ENCODE measurements at regions not wholly inside any gene's neighbourhood (a gene's known extent, or its start where the extent isn't known, plus 50 kb on each side); places are given as distances from the start of the nearest gene placed in this dataset.

DNA sequence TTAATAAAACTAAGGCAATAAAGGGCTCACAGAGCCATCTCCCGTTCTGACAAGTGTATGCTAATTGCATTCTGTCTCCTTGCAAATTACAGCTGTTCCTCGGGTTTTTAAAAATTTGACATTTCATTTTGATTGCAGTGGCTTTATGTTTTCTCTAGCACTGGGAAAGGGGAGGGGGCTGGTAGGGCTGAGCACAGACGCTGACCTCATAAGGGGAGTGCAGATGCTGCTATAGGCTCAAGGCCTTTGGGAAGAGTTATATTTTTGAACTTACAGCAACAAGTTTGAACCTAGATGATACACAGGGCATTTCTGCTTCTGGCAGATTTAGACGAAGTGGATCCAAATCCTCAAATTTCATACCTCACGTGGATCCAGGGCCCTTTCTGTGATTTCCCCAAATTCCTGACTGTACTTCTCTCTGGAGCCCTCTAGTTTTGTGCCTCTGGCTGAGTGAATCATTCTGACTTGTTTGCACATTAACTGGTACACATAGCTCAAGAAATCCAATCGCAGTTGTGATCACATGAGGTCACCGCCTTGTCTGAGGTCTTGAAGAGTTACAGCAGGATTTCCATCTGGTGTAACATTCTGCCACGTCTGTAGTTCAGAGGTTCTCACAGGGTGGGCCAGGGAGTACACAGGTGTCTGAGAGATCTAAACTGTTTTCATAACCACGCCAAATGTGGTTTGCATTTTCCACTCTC, 230.3 kb downstream of the C1orf94 start:
- Histone ChIP-seq H3K36me3 (no peaks in the 10 kb centered on the region), H3K9me3 (peaks cover 0 to 17% (median 0%) of the 10 kb centered on the region in 11 donors), H3K27ac (no peak overlapping the region), H3K4me3 (no peak overlapping the region), H3K27me3 (peaks cover 0 to 6% (median 0%) of the 10 kb centered on the region in 7 donors), H3K4me1 (no peaks in the 10 kb centered on the region)
- intact Hi-C loops (cut with DNase I): no loop called here
- DNase-seq (no peak), ATAC-seq (no peak)
- WGBS, 2 donors: 61 to 62% methylated on average over 9 of the region's 9 CpGs
- TF ChIP-seq, protein P1, sequence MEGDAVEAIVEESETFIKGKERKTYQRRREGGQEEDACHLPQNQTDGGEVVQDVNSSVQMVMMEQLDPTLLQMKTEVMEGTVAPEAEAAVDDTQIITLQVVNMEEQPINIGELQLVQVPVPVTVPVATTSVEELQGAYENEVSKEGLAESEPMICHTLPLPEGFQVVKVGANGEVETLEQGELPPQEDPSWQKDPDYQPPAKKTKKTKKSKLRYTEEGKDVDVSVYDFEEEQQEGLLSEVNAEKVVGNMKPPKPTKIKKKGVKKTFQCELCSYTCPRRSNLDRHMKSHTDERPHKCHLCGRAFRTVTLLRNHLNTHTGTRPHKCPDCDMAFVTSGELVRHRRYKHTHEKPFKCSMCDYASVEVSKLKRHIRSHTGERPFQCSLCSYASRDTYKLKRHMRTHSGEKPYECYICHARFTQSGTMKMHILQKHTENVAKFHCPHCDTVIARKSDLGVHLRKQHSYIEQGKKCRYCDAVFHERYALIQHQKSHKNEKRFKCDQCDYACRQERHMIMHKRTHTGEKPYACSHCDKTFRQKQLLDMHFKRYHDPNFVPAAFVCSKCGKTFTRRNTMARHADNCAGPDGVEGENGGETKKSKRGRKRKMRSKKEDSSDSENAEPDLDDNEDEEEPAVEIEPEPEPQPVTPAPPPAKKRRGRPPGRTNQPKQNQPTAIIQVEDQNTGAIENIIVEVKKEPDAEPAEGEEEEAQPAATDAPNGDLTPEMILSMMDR (IDR thresholded peaks at IDR 0.05): no peak

DNA sequence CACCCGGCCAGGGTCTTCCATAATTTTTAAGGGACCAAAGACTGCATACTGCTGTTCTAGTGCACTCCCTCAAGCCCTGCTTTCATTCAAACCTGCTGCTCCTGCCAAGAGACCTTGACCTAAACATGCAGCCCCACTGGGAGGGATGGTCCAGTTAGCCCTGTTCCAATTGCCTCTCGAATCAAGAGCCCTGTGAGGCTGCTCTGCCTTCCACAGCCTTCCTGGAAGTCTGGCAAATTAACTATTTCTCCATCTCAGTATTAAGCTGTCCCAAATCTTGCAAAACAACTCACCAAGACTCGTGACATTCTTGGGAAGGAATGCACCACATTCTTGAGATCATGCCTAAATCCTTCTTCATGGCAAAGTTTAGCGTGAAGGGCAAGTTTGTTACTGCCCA, 231.3 kb downstream of the C1orf94 start:
- no peak for DNase-seq
- 63 to 70% methylated on average over 4 of the region's 4 CpGs for WGBS, 2 donors
- Histone ChIP-seq H3K27ac (no peak overlapping the region), H3K36me3 (no peaks in the 10 kb centered on the region), H3K27me3 (peaks cover 0 to 10% (median 0%) of the 10 kb centered on the region in 7 donors), H3K4me3 (no peak overlapping the region), H3K4me1 (no peaks in the 10 kb centered on the region), H3K9me3 (peaks cover 0 to 11% (median 0%) of the 10 kb centered on the region in 11 donors)
- intact Hi-C loops (cut with DNase I): no loop called here
- ATAC-seq: no peak
- TF ChIP-seq, protein P1 (IDR thresholded peaks at IDR 0.05): no peak

DNA sequence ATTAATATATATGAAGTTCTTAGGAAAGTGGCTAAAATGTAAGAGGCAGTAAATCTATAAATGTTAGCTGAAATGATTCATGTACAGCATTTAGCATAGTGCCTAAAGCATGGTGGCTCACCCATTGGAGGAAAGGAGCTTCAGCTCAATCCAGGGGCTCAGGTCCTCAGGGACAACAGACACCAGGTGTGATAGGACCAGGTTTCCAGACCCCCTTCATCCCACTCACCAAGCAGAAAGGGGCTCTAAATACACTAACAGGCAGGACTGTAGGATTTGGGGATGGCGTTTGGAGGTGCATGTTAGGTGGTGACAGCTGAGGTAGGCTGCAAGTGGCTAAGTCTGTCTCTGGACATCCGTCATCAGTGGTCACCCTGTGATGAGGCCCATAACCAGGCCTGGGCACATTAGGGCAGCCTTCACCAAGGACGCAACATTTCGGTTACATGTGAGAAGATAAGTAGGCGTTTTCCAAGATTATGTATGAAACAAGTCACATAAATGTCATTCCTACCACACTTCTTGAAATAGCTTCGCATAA, 233.1 kb downstream of the C1orf94 start:
- DNase-seq (no peak), ATAC-seq (no peak)
- Histone ChIP-seq H3K4me1 (no peaks in the 10 kb centered on the region), H3K36me3 (no peaks in the 10 kb centered on the region), H3K4me3 (no peak overlapping the region), H3K9me3 (no peaks in the 10 kb centered on the region), H3K27ac (no peak overlapping the region), H3K27me3 (peaks cover 0 to 12% (median 0%) of the 10 kb centered on the region in 7 donors)
- intact Hi-C loops (cut with DNase I): no loop called here
- TF ChIP-seq, protein P1 (IDR thresholded peaks at IDR 0.05): no peak
- WGBS, 2 donors: 82% methylated on average over 6 of the region's 6 CpGs

DNA sequence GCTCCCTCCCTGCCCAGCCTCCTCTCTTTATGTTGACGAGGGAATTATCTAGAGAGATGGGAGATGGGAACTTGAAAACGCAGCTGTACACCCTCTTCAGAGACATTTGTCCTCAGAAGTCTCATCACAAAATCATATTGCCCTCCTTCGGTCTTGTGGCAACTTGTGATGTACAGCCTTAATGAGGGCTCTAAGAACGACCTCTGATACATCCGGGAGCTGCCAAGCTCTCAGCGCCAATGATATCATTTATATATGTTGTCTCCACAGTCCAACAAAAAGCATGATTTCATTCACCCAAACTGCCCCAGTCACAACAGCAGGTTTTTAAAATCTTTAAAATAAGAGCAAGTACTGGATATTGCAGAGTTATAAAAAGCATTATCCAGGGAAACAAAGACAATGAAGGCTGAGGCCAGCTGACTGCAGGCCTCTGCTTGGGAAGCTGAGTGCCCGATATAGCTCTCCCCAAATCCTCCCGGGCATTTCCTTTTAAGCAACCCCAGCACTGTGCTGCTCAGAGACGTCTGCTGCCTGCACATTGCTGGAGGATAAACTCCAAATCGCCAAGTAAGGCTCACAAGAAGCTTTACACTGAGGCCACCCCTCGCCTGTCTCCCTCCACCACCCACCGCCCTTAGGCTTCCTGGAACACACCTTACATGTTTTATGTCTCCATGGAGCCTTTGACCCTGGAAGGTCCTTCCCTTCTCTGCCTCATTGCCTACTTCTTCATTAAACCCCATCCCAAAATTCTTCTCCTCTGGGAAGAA, 236.1 kb downstream of the C1orf94 start:
- DNase-seq (no peak), ATAC-seq (no peak)
- no peaks in the 10 kb centered on the region for H3K9me3 ChIP-seq
- H3K36me3 ChIP-seq: no peaks in the 10 kb centered on the region
- H3K4me3 ChIP-seq: no peak overlapping the region
- peaks cover 0 to 27% (median 11%) of the 10 kb centered on the region in 7 donors for H3K27me3 ChIP-seq
- WGBS, 2 donors: 52 to 59% methylated on average over 12 of the region's 12 CpGs
- TF ChIP-seq, protein P1 (IDR thresholded peaks at IDR 0.05): no peak
- H3K27ac ChIP-seq: no peak overlapping the region
- intact Hi-C loops (cut with DNase I): no loop called here
- no peaks in the 10 kb centered on the region for H3K4me1 ChIP-seq
